ENCODE measurements at regions not wholly inside any gene's neighbourhood (a gene's known extent, or its start where the extent isn't known, plus 50 kb on each side); places are given as distances from the start of the nearest gene placed in this dataset.
"Not testable (repeated sequence)": the region's sequence is repeated elsewhere in the genome, so short reads cannot be mapped to it uniquely, and the experiment has no call there.

DNA sequence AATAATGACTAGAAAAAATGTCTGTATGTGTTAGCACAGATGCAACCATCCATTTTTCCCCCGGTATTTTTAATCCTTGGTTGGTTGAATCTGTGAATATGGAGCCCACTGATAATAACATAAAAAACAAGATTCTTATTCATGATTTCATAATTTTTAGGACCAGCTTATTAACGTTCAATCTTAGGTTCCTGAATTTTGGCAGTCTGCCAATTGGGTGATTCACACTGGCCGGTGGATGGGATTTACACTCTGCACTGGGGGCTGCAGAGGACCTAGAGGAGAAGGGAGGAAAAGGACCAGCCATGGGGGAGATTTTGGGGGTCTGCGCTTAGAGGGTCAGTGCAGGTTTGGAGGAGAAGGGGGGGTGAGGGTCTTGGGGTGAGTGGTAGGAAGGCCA is 327.9 kb downstream of the ACTR3B start:
- DNase-seq: no peak

DNA sequence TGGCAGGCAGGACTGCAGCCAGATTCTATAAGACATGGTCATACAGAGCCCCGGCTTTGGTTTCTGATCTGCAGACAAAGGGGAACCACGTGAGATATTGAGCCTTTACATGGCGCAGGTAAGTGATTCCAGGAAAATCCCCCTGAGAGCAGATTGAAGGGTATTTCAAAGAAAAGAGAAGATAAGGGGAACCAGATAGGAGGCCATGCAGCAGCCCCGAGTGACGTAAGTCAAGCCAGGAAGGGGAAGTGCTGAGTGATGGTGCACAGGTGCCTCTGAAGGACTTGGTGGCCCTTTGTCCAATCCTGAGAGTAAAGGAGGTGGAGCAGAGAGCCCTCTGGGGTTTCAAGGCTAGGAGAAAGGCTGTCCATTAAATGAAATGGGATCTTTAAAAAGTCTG is 329.0 kb downstream of the ACTR3B start:
- DNase-seq: no peak

DNA sequence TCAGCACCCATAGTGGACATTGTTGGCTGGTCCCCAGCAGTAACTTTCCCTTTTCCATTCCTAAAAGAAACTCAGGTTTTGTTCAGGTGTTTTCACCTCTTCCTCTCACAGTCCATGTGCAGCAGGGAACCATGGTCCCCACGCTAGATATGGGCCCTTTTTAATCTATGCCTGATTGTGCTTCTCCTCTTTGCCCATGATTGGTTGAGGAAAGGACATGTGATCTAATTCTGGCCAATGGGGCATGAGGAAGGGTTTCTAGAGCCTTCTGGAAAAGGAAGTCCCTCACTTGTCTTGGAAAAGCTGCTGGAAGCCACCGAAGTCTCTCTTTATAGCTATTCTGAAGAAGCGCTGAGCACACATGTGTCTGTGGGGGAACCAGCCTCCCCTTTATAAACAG is 330.7 kb downstream of the ACTR3B start:
- DNase-seq: no peak

DNA sequence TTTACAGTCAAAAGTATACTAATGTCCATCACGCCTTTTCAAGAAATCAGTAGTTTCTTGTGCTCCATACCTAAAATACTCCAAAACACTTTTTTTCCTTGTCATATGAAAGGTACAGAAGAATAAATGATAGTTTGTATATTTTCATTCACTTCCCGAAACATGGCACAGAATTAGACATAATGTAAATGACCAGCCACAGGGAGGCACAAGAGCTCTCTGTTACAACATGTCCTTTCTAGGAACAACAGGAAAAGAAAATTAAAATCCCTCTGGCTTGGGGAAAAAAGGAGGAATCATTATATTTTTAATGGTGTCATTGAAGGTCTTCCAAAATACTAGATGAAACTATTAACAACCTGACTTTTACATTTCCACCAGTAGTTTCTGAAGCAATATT is 331.2 kb downstream of the ACTR3B start:
- DNase-seq: no peak

DNA sequence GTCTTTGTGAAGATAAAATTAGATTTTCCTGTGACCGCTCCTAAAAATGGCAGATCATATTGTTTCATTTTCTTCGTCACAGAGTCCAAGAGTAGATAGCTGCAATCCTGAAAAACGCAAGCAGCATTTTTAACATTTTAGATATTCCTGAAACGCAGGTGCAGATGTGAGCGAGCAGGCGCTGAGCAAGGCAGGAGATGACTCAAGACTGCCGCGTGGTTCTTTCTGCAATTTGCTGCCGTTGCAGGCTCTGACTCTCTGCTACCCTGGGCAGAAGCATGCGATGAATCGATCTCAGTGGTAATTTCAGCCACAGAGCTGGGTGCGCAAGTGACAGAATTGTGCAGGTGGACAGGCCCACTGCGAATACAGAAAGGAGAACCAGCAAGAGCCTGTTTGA is 331.9 kb downstream of the ACTR3B start:
- DNase-seq: no peak

DNA sequence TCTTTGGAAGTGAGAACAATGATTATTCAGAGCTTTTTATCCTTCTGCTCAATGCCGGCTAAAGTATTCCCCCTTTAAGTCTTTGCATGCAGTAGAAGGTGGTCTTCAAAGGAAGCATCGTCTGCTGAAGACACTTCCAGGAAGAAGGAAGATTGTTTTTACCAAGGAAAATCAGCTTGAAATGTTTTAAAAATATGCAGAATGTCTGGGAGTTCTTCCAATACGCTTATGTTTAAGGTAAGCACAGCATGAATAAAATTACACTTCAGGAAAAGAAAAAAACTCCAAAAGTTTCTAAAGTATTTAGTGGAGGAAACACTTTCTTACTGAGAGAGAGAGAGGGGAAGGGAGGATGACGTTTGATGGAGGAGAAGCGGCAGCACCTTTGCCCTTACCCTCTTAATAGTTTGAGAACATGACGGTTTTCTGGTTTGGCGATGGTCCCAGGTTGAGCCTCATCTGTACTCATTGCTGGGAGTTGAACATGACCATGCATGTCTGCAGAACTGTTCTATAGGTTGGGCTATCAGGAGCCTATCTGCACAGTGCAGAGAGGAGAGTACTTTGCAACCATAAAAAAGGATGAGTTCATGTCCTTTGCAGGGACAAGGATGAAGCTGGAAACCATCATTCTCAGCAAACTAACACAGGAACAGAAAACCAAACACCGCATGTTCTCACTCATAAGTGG is 338.1 kb downstream of the ACTR3B start:
- DNase-seq: no peak

DNA sequence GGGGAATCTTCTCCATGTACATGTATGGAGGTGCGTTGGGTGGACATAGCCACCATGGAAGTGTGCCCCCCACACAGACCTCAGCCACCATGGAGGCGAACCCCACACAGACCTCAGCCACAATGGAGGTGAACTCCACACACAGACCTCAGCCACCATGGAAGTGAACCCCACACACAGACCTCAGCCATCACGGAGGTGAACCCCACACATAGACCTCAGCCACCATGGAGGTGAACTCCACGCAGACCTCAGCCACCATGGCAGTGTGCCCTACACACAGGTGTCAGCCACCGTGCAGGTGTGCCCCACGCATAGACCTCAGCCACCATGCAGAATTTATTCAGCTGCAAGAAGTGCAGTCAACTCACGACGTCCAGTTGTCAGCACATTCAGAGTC is 339.7 kb downstream of the ACTR3B start:
- DNase-seq: no peak

DNA sequence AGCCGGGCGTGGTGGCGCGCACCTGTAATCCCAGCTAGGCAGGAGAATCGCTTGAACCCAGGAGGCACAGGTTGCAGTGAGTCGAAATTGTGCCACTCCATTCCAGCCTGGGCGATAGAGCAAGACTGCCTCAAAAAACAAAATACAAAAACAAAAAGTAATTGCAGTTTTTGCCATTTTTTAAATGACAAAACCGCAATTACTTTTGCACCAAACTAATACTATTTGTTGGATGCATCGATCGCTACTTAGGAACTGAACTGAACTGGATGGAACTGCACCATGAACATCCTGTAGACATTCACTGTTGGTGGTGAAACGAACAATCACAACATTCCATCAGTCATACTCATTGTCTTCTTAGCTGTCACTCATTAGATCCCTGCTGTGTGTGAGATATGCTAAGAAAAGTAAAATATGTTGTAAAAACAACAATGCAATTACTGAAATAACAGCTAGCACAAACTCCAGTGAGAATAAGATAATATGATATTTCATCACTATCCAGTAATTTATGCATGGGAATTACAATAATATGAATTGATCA is 341.2 kb downstream of the ACTR3B start:
- no peak for DNase-seq

DNA sequence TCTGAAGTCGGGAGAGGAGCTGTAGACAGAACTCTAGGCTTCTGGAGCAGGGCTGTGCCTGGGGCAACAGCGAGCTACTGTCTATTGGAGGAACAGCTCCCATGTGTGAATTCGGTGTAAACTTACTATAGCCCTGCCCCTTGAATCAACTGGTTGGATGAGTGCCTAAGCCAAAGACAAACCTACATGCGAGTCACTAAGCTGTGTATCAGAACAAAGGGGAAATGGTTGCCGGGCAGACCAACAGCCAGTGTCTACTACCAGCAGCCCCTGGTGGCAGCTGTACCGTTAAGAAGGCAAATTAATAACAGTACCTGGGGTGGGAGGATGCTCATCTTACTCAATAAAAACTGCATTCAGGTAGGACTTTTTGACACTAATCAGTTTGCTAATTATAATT is 343.6 kb downstream of the ACTR3B start:
- DNase-seq: no peak

DNA sequence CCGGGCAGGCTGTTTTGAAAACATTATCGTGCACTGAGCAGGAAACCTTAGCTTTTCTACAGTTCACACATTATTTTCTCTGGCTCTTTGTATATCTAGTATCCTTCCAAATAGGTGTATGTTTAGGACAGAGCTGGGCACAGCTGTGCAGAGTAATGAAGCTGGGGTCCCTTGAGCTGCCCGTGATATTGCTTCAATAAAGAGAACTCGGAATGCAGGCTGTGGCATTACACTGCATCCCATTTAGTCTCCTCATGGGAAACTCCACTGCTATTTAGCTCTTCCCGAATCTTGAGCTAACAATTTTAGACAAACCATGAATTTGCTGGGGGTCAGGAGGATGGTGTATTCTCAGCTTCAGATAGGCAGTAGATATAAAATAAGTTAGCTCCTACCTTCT is 348.3 kb downstream of the ACTR3B start:
- no peak for DNase-seq

DNA sequence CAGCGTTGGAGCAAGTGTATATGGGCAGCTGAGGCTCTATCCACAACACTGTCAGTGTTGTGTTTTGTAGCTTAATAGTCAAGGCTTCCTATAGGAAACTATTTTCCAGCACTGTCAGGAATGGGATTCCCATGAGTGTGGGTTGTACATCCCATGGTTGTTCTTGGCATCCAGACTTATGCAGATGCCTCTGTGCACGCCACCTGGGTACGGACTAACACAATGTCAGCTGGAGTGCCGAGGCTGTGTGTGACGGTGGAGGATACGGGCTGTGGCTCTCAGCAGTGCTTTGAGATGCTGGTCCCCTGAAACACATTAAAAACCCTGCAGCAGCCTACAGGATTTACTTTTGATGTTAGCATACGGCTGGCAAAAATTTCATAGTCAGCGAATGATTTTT is 350.0 kb downstream of the ACTR3B start:
- DNase-seq: no peak

DNA sequence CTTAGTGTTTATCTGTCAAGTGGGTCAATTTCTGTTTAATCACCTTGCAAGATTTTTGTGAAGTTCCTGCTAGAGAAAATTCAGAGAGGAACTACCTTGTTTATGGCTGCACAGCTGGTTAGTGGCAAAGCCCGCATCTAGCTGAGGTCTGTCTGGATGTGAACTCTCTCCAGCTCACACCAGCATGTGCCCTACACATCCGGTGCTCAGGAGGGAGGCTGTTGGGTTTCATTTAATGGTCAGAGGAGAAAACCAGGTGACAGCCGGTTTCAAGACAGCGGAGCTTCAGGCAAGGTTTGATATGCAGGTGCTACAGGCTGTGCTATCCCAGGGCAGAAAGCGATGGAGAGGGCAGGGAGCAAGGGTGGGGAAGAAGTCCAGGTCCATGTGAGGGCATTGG is 351.1 kb downstream of the ACTR3B start:
- no peak for DNase-seq

DNA sequence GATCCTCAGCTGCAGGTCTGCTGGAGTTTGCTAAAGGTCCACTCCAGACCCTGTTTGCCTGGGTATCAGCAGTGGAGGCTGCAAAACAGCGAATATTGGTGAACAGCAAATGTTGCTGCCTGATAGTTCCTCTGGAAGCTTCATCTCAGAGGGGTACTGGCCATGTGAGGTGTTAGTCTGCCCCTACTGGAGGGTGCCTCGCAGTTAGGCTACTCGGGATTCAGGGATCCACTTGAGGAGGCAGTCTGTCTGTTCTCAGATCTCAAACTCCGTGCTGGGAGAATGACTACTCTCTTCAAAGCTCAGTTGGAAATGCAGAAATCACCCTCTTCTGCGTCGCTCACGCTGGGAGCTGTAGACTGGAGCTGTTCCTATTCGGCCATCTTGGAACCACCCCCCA is 362.7 kb downstream of the ACTR3B start:
- DNase-seq: not testable (repeated sequence)

DNA sequence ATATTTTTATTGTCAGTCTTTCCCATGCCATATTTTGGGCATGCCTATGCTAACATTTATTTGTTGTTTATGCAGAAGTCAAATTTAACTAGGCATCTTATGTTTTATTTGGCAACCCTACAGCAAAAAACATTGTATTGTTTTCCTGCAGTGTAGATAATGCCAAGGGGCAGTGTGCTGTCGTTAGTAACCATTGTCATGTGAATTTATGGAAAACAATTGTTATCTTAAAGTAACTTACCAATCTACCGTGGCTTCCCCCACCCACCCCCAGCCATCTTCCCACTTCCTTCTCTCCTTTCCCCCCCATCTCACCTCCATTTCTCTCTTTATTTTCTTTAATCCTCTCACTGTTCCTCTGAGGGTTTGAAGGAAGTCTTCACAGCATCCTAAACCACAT is 370.5 kb downstream of the ACTR3B start:
- DNase-seq: no peak

DNA sequence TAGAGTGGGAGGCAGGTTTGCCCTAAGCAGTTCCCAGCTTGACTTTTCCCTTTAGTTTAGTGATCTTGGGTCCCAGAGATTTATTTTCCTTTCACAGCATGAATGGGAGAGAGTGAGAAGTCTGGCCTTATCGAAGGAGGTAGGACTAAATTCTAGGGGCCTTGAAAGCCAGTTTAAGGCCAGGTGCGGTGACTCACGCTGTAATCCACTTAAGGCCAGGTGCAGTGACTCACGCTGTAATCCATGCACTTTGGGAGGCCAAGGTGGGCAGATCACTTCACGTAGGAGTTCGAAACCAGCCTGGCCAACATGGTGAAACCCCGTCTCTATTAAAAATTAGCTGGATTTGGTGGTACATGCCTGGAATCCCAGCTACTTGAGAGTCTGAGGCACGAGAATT is 392.2 kb downstream of the ACTR3B start:
- no peak for DNase-seq

DNA sequence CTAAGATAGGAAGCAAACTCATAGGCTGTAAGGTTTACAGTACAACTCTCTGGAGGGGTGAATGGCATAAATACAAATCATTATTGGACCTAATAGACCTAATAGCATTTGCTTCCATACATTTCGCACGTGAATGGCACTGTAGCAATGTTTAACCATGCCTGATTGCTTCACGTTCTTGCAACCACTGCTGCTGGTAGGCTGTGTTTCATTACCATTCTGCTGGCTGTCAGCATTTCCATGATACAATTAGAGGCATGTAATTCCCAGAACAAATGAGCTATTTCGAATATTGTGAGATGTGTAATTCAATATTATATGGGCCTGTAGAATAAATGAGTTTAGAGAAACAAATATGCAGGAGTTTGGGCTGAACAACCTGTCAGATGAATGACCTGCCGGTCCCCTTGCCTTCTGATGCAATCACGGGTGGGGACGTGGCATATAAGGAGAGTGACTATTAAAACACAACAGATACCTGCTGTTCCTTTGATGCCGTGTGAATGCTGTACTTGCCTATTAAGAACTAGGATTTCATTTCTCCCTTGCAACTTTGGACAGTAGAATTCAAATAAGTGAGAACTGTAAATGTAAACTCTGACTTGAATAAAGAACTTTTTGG is 393.4 kb downstream of the ACTR3B start:
- no peak for DNase-seq

DNA sequence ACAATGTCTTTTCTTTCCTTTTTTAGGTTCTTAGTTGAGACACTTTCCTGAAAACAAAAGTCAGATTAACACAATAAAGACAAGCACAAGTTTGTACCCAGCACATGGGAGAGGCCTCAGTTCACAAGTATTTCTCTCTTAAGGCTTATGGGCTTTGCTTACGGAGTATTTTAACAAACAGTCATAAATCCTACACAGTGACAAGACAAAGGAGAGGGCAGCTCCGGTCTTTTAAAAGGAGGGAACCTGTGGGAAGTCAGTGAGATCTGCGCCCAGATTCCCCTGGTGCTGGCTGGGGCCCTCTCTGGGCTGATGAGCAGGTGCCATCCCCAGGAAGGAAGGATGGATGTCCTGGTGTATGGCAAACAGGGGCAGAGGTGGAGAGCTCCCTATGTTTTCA is 398.6 kb downstream of the ACTR3B start:
- no peak for DNase-seq

DNA sequence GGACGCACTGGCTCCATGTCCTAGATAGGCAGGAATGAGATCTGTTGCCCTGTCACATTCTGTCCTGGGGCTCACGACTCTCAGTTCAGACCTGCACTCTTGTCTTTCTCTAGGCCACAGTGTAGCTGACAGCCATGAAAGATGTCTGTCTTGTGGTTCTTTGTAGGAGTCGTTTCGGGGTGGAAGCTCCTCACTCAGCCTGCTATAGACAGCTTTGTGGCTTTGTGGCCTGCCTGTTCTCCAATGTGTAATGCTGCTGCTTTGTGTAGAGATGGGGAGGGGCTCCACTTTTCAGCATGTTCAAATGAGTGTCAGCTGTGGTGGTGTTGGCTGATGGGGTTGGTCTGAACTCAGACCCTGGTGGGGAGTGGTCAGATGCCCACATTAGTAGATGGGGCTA is 410.7 kb downstream of the ACTR3B start:
- no peak for DNase-seq

DNA sequence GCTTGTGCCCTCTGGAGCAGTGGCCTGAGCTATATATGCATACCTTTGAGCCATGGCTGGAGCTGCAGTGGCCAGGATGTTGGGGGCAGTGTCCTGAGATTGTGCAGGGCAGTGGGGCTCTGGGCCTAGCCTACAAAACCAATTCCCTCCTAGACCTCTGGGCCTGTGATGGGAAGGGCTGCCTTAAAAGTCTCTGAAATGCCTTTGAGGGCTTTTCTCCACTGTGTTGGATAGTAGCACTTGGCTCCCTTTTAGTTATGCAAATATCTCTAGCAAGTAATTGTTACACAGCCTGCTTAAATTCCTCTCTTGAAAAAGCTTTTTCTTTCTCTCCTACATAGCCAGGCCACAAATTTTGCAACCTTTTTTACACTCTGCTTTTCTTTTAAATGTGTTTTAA is 426.4 kb downstream of the ACTR3B start:
- DNase-seq: no peak

DNA sequence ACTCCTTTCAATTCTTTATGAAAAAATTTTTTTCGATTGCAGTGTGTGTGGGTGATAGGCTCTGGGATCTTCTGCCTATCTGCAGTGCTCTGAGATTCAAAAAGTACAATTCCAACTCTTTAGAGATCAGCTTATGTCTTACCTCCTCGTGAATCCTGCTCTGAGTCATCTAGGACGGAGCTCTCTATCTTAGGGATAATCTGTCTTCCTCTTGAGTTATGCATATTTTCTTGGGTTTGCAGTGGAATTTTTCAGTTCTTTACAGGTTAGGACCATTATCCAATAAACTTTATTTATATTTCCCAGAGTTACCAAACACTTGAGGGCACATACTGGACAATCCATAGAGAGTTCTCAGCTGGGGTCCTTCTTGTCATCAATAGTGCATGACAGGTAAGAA is 428.6 kb downstream of the ACTR3B start:
- no peak for DNase-seq

DNA sequence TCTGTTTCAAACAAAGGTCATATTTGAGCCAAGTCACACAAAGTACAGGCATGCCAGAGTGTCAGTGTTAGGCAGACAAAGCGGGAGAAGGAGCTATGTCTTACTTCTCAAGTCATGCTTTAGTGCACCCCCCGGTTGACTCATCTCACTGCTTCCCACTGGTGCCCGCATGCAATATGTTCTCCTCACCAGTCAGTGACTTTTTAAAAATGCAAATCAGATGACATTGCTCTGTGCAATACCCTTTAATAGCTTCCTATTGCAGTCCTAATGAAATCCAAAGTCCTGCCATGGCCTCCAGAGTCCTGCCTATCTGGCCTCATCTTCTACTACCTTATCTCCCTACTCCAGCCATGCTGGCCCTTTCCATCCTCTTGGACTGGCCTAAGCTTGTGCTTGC is 429.1 kb downstream of the ACTR3B start:
- no peak for DNase-seq

DNA sequence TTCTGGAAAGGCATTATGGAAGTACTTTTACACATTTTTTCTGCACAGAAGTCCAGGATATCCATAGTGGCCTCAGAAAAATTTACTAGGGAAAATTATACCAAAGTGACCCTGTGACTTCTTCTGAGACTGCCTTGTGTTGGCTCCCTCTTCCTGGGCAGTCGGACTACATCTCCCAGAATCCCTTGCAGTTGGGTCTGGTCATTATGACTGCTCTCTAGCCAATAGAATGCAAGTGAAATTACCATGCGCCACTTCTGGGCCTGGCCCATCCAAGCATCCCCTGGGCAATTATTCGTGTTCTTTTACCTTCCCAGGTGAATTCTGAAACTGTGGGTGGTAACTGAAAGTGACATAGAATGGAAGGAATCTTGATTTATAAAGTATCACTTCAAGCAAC is 430.9 kb downstream of the ACTR3B start:
- no peak for DNase-seq

DNA sequence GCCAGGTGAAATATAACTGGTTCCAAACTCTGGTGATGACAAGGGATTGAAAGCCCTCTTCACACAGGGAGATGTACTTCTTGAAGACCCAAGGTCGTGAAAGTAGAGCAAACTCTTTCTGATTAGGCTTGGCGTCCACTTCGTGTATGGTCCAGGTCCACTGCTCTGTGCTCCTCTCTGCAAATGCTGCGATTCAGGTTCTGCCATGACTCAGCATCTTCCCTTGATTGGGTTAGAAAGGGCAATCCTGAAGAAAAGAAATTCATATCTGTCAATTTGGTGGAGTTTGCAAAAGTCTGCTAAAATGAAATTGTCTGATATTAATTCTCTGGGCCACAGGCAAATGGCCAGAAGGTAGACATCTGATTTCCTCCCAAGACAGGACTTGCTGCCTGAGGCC is 431.4 kb downstream of the ACTR3B start:
- DNase-seq: no peak

DNA sequence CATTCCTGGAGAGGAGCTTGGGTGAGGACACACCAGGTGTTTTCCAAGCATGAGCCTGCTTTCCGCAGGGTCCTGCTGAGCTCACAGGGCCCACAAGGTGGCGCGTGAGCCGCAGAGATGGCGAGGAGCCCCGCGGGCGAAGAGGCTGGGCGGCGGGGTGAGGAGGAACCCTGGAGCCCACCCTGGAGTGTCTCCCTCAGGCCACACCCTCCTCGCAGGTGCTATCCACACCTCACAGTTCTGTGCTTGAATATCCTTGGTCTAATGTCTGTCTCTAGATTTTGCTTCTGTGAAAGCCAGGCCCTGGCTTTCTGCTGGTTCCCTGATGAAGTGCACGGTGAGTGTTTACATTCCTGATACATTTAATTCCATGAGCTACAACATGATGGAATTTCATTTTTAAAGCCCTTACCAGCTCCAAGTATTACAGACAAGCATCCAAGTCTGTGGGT is 433.6 kb downstream of the ACTR3B start:
- peak; percentile 27 for DNase-seq
